Mesendoderm (in vitro differentiated cells): ENCODE measurements at regions not wholly inside any gene's neighbourhood (a gene's known extent, or its start where the extent isn't known, plus 50 kb on each side); places are given as distances from the start of the nearest gene placed in this dataset.
"Not testable (repeated sequence)": the region's sequence is repeated elsewhere in the genome, so short reads cannot be mapped to it uniquely, and the experiment has no call there.

Source experiments
- DNase-seq: peaks from one replicate; pipeline ENCODE4 v3.0.0; 2013
- H2AK5ac ChIP-seq: 2 replicates; pipeline ENCODE4 v1.6.1; 2013; ENCODE audit warnings: low read length, inconsistent platforms
- H2BK120ac ChIP-seq: 2 replicates; pipeline ENCODE4 v1.6.1; 2013; ENCODE audit warnings: low read depth, mild to moderate bottlenecking, low read length, moderate library complexity, mixed read lengths
- H2BK15ac ChIP-seq: replicated peaks from 2 replicates; pipeline ENCODE4 v1.6.1; 2013; ENCODE audit warnings: low read depth, mild to moderate bottlenecking, moderate library complexity
- H2BK5ac ChIP-seq: 2 replicates; pipeline ENCODE4 v1.6.1; 2013; ENCODE audit warnings: low read length, inconsistent platforms
- H3K18ac ChIP-seq: 2 replicates; pipeline ENCODE4 v1.6.1; 2013; ENCODE audit warnings: mild to moderate bottlenecking, low read length, mixed read lengths
- H3K23ac ChIP-seq: one replicate; pipeline ENCODE4 v1.6.1; 2013; ENCODE audit warnings: low read length
- H3K27ac ChIP-seq: 2 replicates; pipeline ENCODE4 v1.5.1; 2013; ENCODE audit warnings: low read depth, mild to moderate bottlenecking, inconsistent platforms, low read length, moderate library complexity
- H3K27me3 ChIP-seq: 2 replicates; pipeline ENCODE4 v1.6.1; 2013; ENCODE audit warnings: low read length, control low read depth, mild to moderate bottlenecking, inconsistent platforms; ENCODE audit not compliant: insufficient read depth, poor library complexity
- H3K36me3 ChIP-seq: 2 replicates; pipeline ENCODE4 v1.6.1; 2013; ENCODE audit warnings: low read length, inconsistent platforms; ENCODE audit not compliant: control insufficient read depth, insufficient read depth
- H3K4ac ChIP-seq: one replicate; pipeline ENCODE4 v1.6.1; 2013; ENCODE audit warnings: low read depth, mild to moderate bottlenecking, low read length, moderate library complexity
- H3K4me1 ChIP-seq: 2 replicates; pipeline ENCODE4 v1.6.1; 2013; ENCODE audit warnings: low read depth, low read length, inconsistent platforms; ENCODE audit not compliant: control insufficient read depth
- H3K4me2 ChIP-seq: 2 replicates; pipeline ENCODE4 v1.6.1; 2013; ENCODE audit warnings: low read length
- H3K4me3 ChIP-seq: 2 replicates; pipeline ENCODE4 v1.5.1; 2013; ENCODE audit warnings: mild to moderate bottlenecking, low read length
- H3K56ac ChIP-seq: one replicate; pipeline ENCODE4 v1.6.1; 2013; ENCODE audit warnings: low read length
- H3K79me1 ChIP-seq: 2 replicates; pipeline ENCODE4 v1.6.1; 2013; ENCODE audit warnings: low read length, inconsistent platforms
- H3K79me2 ChIP-seq: 2 replicates; pipeline ENCODE4 v1.6.1; 2013; ENCODE audit warnings: mild to moderate bottlenecking, low read length; ENCODE audit not compliant: control insufficient read depth, insufficient read depth
- H3K9ac ChIP-seq: 2 replicates; pipeline ENCODE4 v1.6.1; 2013; ENCODE audit warnings: low read length, inconsistent platforms
- H4K5ac ChIP-seq: one replicate; pipeline ENCODE4 v1.6.1; 2013; ENCODE audit warnings: low read length
- H4K8ac ChIP-seq: one replicate; pipeline ENCODE4 v1.6.1; 2013; ENCODE audit warnings: low read depth, mild to moderate bottlenecking, control low read depth, low read length, moderate library complexity
- WGBS: extraction: QIAGEN DNeasy Blood & Tissue Kit; methylation state at CpG from one replicate; pipeline ENCODE4 v1.1.7; 2013; ENCODE audit warnings: low lambda C conversion rate, missing lambda C conversion rate; ENCODE audit not compliant: insufficient coverage; ENCODE audit errors: extremely low coverage; 5-methylcytosine and 5-hydroxymethylcytosine counted together

DNA sequence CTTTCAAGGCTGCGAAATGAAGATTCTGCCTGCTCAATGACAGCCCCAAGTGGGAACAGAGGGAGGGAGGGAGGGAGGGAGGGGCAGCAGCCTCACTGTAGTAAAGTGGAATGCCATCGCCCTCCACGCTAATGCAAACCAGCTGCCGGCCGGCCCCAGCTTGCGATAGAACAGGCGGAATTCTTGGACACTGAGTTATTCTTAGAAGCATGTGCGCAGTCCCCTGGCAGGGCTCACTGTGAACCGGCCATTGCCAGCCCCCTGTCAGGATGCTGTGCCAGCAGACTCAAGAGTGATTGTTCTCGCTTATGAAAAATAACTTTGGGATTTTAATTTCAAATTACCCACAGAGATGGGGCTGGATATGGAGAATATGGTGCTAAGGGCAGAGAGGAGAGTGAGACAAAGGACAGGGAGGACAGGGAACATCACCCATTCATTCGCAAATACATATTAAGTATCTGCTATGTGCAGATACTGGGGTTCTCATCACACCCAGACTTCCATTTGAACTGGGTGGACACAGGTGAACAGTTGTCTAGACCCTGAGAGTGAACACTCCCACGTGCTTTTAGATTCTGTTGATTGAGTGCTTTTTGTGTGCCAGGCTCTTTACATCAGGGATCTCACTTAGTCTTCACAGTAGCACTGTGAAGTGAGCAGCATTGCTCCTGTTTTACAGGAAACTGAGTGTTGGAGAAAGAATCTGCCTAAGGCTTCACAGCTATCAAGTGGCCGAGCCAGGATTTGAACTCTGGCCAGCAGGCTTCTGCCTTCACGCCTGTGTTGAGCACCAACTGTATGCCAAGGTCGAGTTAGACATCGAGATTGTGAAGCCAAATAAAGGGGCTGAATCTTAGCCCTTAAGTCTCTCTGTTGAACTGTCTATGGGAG is 192.9 kb downstream of the C12orf75 start:
- no peaks in the 10 kb centered on the region for H3K36me3 ChIP-seq
- H3K79me1 ChIP-seq: no peaks in the 10 kb centered on the region
- no peak overlapping the region for H3K4ac ChIP-seq
- no peak overlapping the region for H2BK5ac ChIP-seq
- no peak overlapping the region for H3K9ac ChIP-seq
- H3K4me2 ChIP-seq: no peak overlapping the region
- no peaks in the 10 kb centered on the region for H3K79me2 ChIP-seq
- H3K56ac ChIP-seq: no peak overlapping the region
- no peak overlapping the region for H4K8ac ChIP-seq
- H3K23ac ChIP-seq: no peak overlapping the region
- no peak overlapping the region for H2BK15ac ChIP-seq
- H2BK120ac ChIP-seq: no peak overlapping the region
- DNase-seq: no peak
- no peaks in the 10 kb centered on the region for H3K4me1 ChIP-seq
- H4K5ac ChIP-seq: no peak overlapping the region
- H3K27ac ChIP-seq: no peak overlapping the region
- H3K18ac ChIP-seq: no peak overlapping the region
- no peak overlapping the region for H2AK5ac ChIP-seq
- no peaks in the 10 kb centered on the region for H3K27me3 ChIP-seq
- H3K4me3 ChIP-seq: no peak overlapping the region
- no CpG with 5 or more reads among the region's 16 CpGs for WGBS

DNA sequence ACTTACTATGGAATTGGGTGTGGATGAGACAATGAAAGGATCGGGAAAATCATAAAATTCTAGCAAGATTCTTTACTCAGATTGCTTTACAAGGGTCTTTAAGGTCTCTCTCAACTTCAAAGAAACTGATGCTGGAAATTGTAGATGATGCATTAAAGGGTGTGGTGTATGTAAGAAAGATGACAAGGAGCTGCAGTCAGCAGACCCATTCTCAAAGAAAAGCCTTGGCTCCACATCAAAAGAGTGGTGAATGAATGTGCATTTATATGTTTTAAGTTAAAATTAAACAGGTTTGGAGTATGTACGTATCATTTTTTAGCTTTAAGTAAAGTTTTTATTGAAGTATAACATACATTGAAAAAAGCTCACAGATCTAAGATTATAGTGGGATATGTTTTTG is 194.5 kb downstream of the C12orf75 start:
- Histone ChIP-seq H3K79me2 (no peaks in the 10 kb centered on the region), H3K4ac (no peak overlapping the region), H3K23ac (no peak overlapping the region), H3K56ac (no peak overlapping the region), H2AK5ac (no peak overlapping the region), H3K4me1 (no peaks in the 10 kb centered on the region), H3K4me2 (no peak overlapping the region), H3K27ac (no peak overlapping the region), H3K4me3 (no peak overlapping the region), H2BK5ac (no peak overlapping the region), H3K79me1 (no peaks in the 10 kb centered on the region), H3K27me3 (no peaks in the 10 kb centered on the region), H3K18ac (no peak overlapping the region), H3K36me3 (no peaks in the 10 kb centered on the region), H3K9ac (no peak overlapping the region), H4K5ac (no peak overlapping the region), H4K8ac (no peak overlapping the region), H2BK120ac (no peak overlapping the region), H2BK15ac (no peak overlapping the region)
- WGBS: no CpG with 5 or more reads among the region's 2 CpGs
- no peak for DNase-seq

DNA sequence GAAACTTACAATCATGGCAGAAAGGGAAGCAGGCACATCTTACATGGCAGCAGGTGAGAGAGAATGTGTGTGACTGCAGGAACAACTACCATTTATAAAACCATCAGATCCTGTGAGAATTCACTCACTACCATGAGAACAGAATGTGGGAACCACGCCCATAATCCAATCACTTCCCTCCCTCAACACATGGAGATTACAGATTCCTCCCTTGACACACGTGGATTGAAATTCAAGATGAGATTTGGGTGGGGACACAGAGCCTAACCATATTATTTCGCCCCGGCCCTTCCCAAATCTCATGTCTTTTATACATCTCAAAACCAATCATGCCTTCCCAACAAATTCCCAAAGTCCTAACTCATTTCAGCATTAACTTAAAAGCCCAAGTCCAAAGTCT is 203.6 kb downstream of the C12orf75 start:
- Histone ChIP-seq H4K8ac (no peak overlapping the region), H2BK15ac (no peak overlapping the region), H3K4ac (no peak overlapping the region), H3K36me3 (no peaks in the 10 kb centered on the region), H3K4me1 (no peaks in the 10 kb centered on the region), H3K27me3 (no peaks in the 10 kb centered on the region), H3K4me2 (no peak overlapping the region), H3K4me3 (no peak overlapping the region), H3K79me2 (no peaks in the 10 kb centered on the region), H3K18ac (no peak overlapping the region), H3K56ac (no peak overlapping the region), H2BK5ac (no peak overlapping the region), H3K23ac (no peak overlapping the region), H3K79me1 (no peaks in the 10 kb centered on the region), H2AK5ac (no peak overlapping the region), H2BK120ac (no peak overlapping the region), H3K27ac (no peak overlapping the region), H4K5ac (no peak overlapping the region), H3K9ac (no peak overlapping the region)
- WGBS: no CpG with 5 or more reads among the region's 4 CpGs
- DNase-seq: no peak

DNA sequence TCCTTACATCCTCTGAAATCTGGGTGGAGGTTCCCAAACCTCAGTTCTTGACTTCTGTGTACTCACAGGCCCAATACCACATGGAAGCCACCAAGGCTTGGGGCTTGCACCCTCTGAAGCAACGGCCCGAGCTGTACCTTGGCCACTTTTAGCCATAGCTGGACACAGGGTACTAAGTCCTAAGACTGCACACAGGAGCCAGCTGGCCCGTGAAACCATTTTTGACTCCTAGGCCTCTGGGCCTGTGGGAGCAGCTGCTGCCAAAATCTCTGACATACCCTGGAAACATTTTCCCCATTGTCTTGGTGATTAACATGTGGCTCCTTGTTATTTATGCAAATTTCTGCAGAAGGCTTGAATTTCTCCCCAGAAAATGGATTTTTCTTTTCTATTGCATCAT is 204.5 kb downstream of the C12orf75 start:
- WGBS: no CpG with 5 or more reads among the region's 3 CpGs
- H3K9ac ChIP-seq, H2BK5ac ChIP-seq, H3K4me2 ChIP-seq, H3K4me3 ChIP-seq, DNase-seq, H3K56ac ChIP-seq, H3K79me2 ChIP-seq, H3K27me3 ChIP-seq, H3K18ac ChIP-seq, H4K8ac ChIP-seq, H3K36me3 ChIP-seq, H4K5ac ChIP-seq, H3K23ac ChIP-seq, H3K4me1 ChIP-seq, H3K27ac ChIP-seq, H2BK120ac ChIP-seq, H2AK5ac ChIP-seq, H3K4ac ChIP-seq, H3K79me1 ChIP-seq, H2BK15ac ChIP-seq: not testable (repeated sequence)

DNA sequence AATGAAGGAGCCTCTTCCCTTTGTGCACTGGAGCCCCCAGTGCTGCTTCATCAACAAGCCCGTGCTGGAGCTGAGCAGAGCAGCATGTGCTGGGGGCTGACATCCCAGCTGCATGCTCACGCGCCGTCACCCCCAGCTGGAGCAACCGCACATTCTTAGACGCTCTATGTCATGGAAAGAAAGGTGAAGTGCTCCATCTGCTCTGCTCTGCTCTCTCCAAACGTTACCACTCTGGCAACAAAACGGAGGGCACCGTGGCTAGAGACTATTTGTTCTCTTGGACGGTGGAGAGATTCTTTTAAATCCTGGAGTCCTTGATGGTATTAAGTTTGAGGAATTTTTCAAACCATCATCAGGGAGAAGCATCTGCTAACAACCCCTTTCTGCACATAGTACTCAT is 208.4 kb downstream of the C12orf75 start:
- DNase-seq: no peak
- Histone ChIP-seq H3K18ac (no peak overlapping the region), H3K79me2 (no peaks in the 10 kb centered on the region), H2AK5ac (no peak overlapping the region), H3K27me3 (no peaks in the 10 kb centered on the region), H2BK15ac (no peak overlapping the region), H3K9ac (no peak overlapping the region), H3K4ac (no peak overlapping the region), H3K4me2 (no peak overlapping the region), H3K36me3 (no peaks in the 10 kb centered on the region), H2BK120ac (no peak overlapping the region), H3K23ac (no peak overlapping the region), H3K27ac (no peak overlapping the region), H4K5ac (no peak overlapping the region), H3K4me1 (no peaks in the 10 kb centered on the region), H3K56ac (no peak overlapping the region), H4K8ac (no peak overlapping the region), H2BK5ac (no peak overlapping the region), H3K4me3 (no peak overlapping the region), H3K79me1 (no peaks in the 10 kb centered on the region)
- no CpG with 5 or more reads among the region's 10 CpGs for WGBS

DNA sequence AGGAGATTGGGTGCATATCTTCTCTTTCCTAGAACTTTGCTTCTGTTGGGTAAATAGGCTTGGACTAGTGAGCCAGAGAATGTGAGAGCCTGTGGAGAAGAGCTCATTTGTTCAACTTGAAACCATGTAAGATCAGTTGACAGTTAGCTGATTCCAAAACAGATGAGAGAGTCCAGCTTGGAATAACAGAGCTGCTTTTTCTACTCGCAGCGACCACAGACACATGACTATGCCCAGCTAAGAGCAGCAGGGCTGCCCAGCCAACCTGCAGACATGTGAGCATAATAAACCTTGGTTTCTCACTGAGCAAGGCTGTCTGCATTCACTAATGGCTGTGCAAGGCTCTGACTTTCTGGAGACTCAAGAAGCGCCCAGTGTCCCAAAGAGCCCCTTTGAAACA is 209.2 kb downstream of the C12orf75 start:
- Histone ChIP-seq H3K56ac (no peak overlapping the region), H3K36me3 (no peaks in the 10 kb centered on the region), H3K4ac (no peak overlapping the region), H3K4me2 (no peak overlapping the region), H2AK5ac (no peak overlapping the region), H3K23ac (no peak overlapping the region), H3K27me3 (no peaks in the 10 kb centered on the region), H4K5ac (no peak overlapping the region), H2BK5ac (no peak overlapping the region), H3K79me2 (no peaks in the 10 kb centered on the region), H3K18ac (no peak overlapping the region), H3K9ac (no peak overlapping the region), H4K8ac (no peak overlapping the region), H3K79me1 (no peaks in the 10 kb centered on the region), H3K4me1 (no peaks in the 10 kb centered on the region), H2BK120ac (no peak overlapping the region), H3K4me3 (no peak overlapping the region), H3K27ac (no peak overlapping the region), H2BK15ac (no peak overlapping the region)
- WGBS: no CpG with 5 or more reads among the region's 3 CpGs
- DNase-seq: no peak
